ENCODE measurements at regions not wholly inside any gene's neighbourhood (a gene's known extent, or its start where the extent isn't known, plus 50 kb on each side); places are given as distances from the start of the nearest gene placed in this dataset.

GRCh38 chr13:75042807-75043206 is 439.2 kb downstream of the TBC1D4 start (continued):
- no peak for TF ChIP-seq SIX5 (IDR thresholded peaks at IDR 0.05; ENCODE audit: low read depth, low read length, severe bottlenecking)
- no peak for TF ChIP-seq SMAD1 (IDR thresholded peaks at IDR 0.05; ENCODE audit: low read depth, partially characterized antibody)
- no peak for TF ChIP-seq EGR1 (IDR thresholded peaks at IDR 0.05; ENCODE audit: borderline replicate concordance in 1 of 2, low read depth in 2 of 2, low read length in 2 of 2)
- TF ChIP-seq ZNF384 (IDR thresholded peaks at IDR 0.05; ENCODE audit: borderline replicate concordance, low read depth, low read length): no peak

- CTCF ChIA-PET: interaction anchor here (1.1 kb wide), 1 partner anchor 11 kb away, joined by 3 read pairs; no protein-coding TSS in a partner anchor
- WGBS (ENCODE audit: insufficient coverage, insufficient replicate concordance, low lambda C conversion rate, missing lambda C conversion rate): 0% methylated on average over 1 of the region's 1 CpG
- no TSS peak for BruUV-seq (replicated peaks)
Measured at GRCh38 chr13:75038393-75039113, 443.4 kb downstream of the TBC1D4 start.

More at GRCh38 chr13:75038393-75039113, 443.4 kb downstream of the TBC1D4 start:
- in situ Hi-C loops (cut with MboI) (no loop called here), intact Hi-C loops (cut with micrococcal nuclease; ENCODE audit: unreplicated experiment) (no loop called here)
- H3K27ac ChIP-seq (ENCODE audit: control insufficient read depth, insufficient read depth): no peak overlapping the region
- POLR2A ChIA-PET: no interaction called here
- RAD21 ChIA-PET (ENCODE audit: unreplicated experiment): no interaction called here
- no peaks in the 10 kb centered on the region for H3K79me2 ChIP-seq (ENCODE audit: control insufficient read depth, insufficient read depth, low read length)
- DNase-seq (ENCODE audit: low read depth, low spot score) (no peak), ATAC-seq (no peak), FAIRE-seq (no peak)
- H3K4me2 ChIP-seq (ENCODE audit: control insufficient read depth, insufficient read depth): no peak overlapping the region
- no peaks in the 10 kb centered on the region for H3K9me3 ChIP-seq (replicated peaks; ENCODE audit: control insufficient read depth, insufficient read depth, low read length)
- H3K4me1 ChIP-seq (ENCODE audit: control insufficient read depth, insufficient read depth, low read length): no peaks in the 10 kb centered on the region
- no peak overlapping the region for H2AFZ ChIP-seq (ENCODE audit: control insufficient read depth, low read depth, low read length)
- H4K20me1 ChIP-seq (ENCODE audit: control insufficient read depth, insufficient read depth): no peaks in the 10 kb centered on the region
- SMC1A ChIA-PET (ENCODE audit: uncharacterized antibody, unreplicated experiment): interaction anchor here (0.7 kb wide), 1 partner anchor 525 kb away, joined by 3 read pairs; no protein-coding TSS in a partner anchor
- no peak overlapping the region for H3K9ac ChIP-seq (ENCODE audit: control insufficient read depth, insufficient read depth, low read length)
- no peak overlapping the region for H3K4me3 ChIP-seq
- no peaks in the 10 kb centered on the region for H3K36me3 ChIP-seq (ENCODE audit: control insufficient read depth in 2 of 2, insufficient read depth in 2 of 2, low read length in 1 of 2)
- no peaks in the 10 kb centered on the region for H3K27me3 ChIP-seq (replicated peaks in 1 of 2; ENCODE audit: control insufficient read depth in 2 of 2, insufficient read depth in 2 of 2, low read length in 1 of 2)
- TF ChIP-seq CBFB (IDR thresholded peaks at IDR 0.05; ENCODE audit: low read depth) (no peak), NR2F1 (conservative IDR thresholded peaks at IDR 0.05) (no peak), BCL11A (IDR thresholded peaks at IDR 0.05; ENCODE audit: low read depth, low read length) (no peak), SREBF2 (IDR thresholded peaks at IDR 0.05; ENCODE audit: low read length) (no peak), CHD1 (IDR thresholded peaks at IDR 0.05; ENCODE audit: low read depth, low read length) (no peak), USF1 (IDR thresholded peaks at IDR 0.05; ENCODE audit: borderline replicate concordance, extremely low read length, insufficient read depth, low read depth, low read length) (no peak), ESRRA (IDR thresholded peaks at IDR 0.05; ENCODE audit: low read length) (no peak)
